H1 (cell line): ENCODE measurements at regions not wholly inside any gene's neighbourhood (a gene's known extent, or its start where the extent isn't known, plus 50 kb on each side); places are given as distances from the start of the nearest gene placed in this dataset.

Experiments
- CBX5 ChIP-seq: fragments of 300-800, 300-1000 bp; sonication (generic); IDR thresholded peaks from 2 replicates; pipeline ENCODE4 v1.7.1; 2016; ENCODE audit warnings: antibody characterized with exemption, low read length, low read depth
- CHD7 ChIP-seq: fragments of 300-600 bp; sonication (generic); IDR thresholded peaks from 2 replicates; pipeline ENCODE4 v1.7.1; 2012; ENCODE audit warnings: low read length, moderate library complexity, mild to moderate bottlenecking, inconsistent platforms; ENCODE audit not compliant: insufficient replicate concordance
- HDAC6 ChIP-seq: IDR thresholded peaks from one replicate; pipeline ENCODE4 v1.7.1; 2012; ENCODE audit warnings: low read depth, mild to moderate bottlenecking, inconsistent platforms, low read length, moderate library complexity
- KDM5A ChIP-seq: fragments of 200-600 bp; IDR thresholded peaks from 2 replicates; pipeline ENCODE4 v1.7.1; 2012; ENCODE audit warnings: mild to moderate bottlenecking, low read length, inconsistent platforms, mixed read lengths
- SAP30 ChIP-seq: fragments of 300-600 bp; sonication (generic); IDR thresholded peaks from 2 replicates; pipeline ENCODE4 v1.7.1; 2012; ENCODE audit warnings: low read length, moderate library complexity, mild to moderate bottlenecking, inconsistent platforms; ENCODE audit not compliant: insufficient read depth, insufficient replicate concordance
- ZNF274 ChIP-seq: IDR thresholded peaks from 2 replicates; pipeline ENCODE4 v1.7.0; 2012; ENCODE audit warnings: low read length, borderline replicate concordance; ENCODE audit errors: extremely low read depth

GRCh38 chr13:33757713-33758112, 60.2 kb upstream of the RFC3 start (continued):
- TF ChIP-seq CHD7 (no peak), KDM5A (no peak), ZNF274 (no peak), SAP30 (no peak), HDAC6 (no peak), CBX5 (no peak)
